K562 (cell line): ENCODE measurements at regions not wholly inside any gene's neighbourhood (a gene's known extent, or its start where the extent isn't known, plus 50 kb on each side); places are given as distances from the start of the nearest gene placed in this dataset.

ENCODE experiments used
- ATAC-seq: fragments of 200-7000 bp; cut with Tn5 transposase; 3 replicates; pipeline ENCODE4 v1.9.1; 2020; ENCODE audit warnings: moderate library complexity
- BruUV-seq: library from RNA; stranded (reverse); fragments of 400-500 nt; replicated peaks from 2 replicates; lab custom pipeline; 2021; lab: Mats Ljungman, UMichigan
- CTCF ChIA-PET: fragments of 300-600 bp; formaldehyde crosslinking; extraction: SDS; loops from one replicate; lab custom pipeline; 2021; ENCODE audit warnings: low intra/inter-chr PET ratio; lab: Yijun Ruan, JAX
- POLR2A ChIA-PET: fragments of 300-600, 350-650 bp; sonication (Branson Sonifier 250); formaldehyde crosslinking; extraction: SDS; loops from one replicate; lab custom pipeline; 2021; ENCODE audit warnings: antibody characterized with exemption, inconsistent platforms; lab: Yijun Ruan, JAX
- DNase-seq, 4 experiments: peaks; one replicate each; pipeline versions ENCODE4 v3.0.0 to v3.0.0-alpha.2; 2011 to 2018; ENCODE audit warnings: low spot score in 3 of 4, mixed read lengths in 3 of 4; ENCODE audit errors: extremely low read depth in 1 of 4
- FAIRE-seq: peaks from 2 replicates; lab custom pipeline; 2011; peaks lifted over from hg19 to GRCh38; lab: Jason Lieb, UNC
- H2AFZ ChIP-seq: 2 replicates; pipeline ENCODE4 v1.6.0; 2011; ENCODE audit warnings: low read depth, low read length, control low read depth, inconsistent platforms
- H3K27ac ChIP-seq: fragments of 200-600 bp; 3 replicates; pipeline ENCODE4 v1.8.0; 2011; ENCODE audit warnings: low read depth, mild to moderate bottlenecking, control low read depth, inconsistent platforms, low read length, moderate library complexity, mixed read lengths; ENCODE audit errors: extremely low read depth
- H3K27me3 ChIP-seq, 2 experiments: fragments of 300-600 bp in 1 of 2; 2 replicates in 1 of 2; 3 replicates in 1 of 2; pipeline versions ENCODE4 v1.6.0 to v1.8.0; 2011; ENCODE audit warnings: inconsistent platforms in 2 of 2, low read length in 2 of 2, mild to moderate bottlenecking in 1 of 2, mixed read lengths in 1 of 2, moderate library complexity in 1 of 2; ENCODE audit not compliant: control insufficient read depth in 2 of 2, insufficient read depth in 2 of 2
- H3K36me3 ChIP-seq: fragments of 300-600 bp; 3 replicates; pipeline ENCODE4 v1.8.0; 2011; ENCODE audit warnings: mild to moderate bottlenecking, low read length, inconsistent platforms; ENCODE audit not compliant: control insufficient read depth, insufficient read depth
- H3K4me1 ChIP-seq, 2 experiments: fragments of 200-600 bp in 1 of 2; replicated peaks in 1 of 2; 2 replicates in 1 of 2; 3 replicates in 1 of 2; pipeline versions ENCODE4 v1.5.1 to v1.8.0; 2011; ENCODE audit warnings: inconsistent platforms in 2 of 2, low read length in 2 of 2, mild to moderate bottlenecking in 1 of 2, mixed read lengths in 1 of 2, moderate library complexity in 1 of 2; ENCODE audit not compliant: control insufficient read depth in 2 of 2, insufficient read depth in 2 of 2
- H3K4me2 ChIP-seq: 2 replicates; pipeline ENCODE4 v1.6.1; 2011; ENCODE audit warnings: low read length, control low read depth, inconsistent platforms, mixed read lengths; ENCODE audit not compliant: insufficient read depth
- H3K4me3 ChIP-seq: fragments of 200-600 bp; sonication (generic), shearing (Covaris generic); 2 replicates; pipeline ENCODE4 v1.5.1; 2016; ENCODE audit warnings: control low read depth, inconsistent platforms
- H3K79me2 ChIP-seq: fragments of 200-600 bp; 3 replicates; pipeline ENCODE4 v1.8.0; 2011; ENCODE audit warnings: low read length, inconsistent platforms; ENCODE audit not compliant: control insufficient read depth, insufficient read depth
- H3K9ac ChIP-seq, 2 experiments: 2 replicates each; pipeline versions ENCODE4 v1.6.0 to v1.6.1; 2011; ENCODE audit warnings: low read depth in 2 of 2, low read length in 2 of 2, control low read depth in 1 of 2, inconsistent platforms in 1 of 2, mild to moderate bottlenecking in 1 of 2, mixed read lengths in 1 of 2; ENCODE audit not compliant: insufficient read depth in 1 of 2
- H3K9me1 ChIP-seq: one replicate; pipeline ENCODE4 v1.6.0; 2011; ENCODE audit warnings: inconsistent platforms, mild to moderate bottlenecking, low read length, moderate library complexity; ENCODE audit not compliant: control insufficient read depth, insufficient read depth
- H3K9me3 ChIP-seq: replicated peaks from 2 replicates; pipeline ENCODE4 v1.5.1; 2011; ENCODE audit warnings: low read depth, low read length, inconsistent platforms; ENCODE audit not compliant: control insufficient read depth, insufficient read depth
- H4K20me1 ChIP-seq: replicated peaks from 2 replicates; pipeline ENCODE4 v1.6.1; 2011; ENCODE audit warnings: low read length, inconsistent platforms, mixed read lengths; ENCODE audit not compliant: control insufficient read depth, insufficient read depth
- ARHGAP35 ChIP-seq: fragments of 450-650 bp; IDR thresholded peaks from 2 replicates; pipeline ENCODE4 v1.6.1; 2018; ENCODE audit not compliant: partially characterized antibody
- KAT2B ChIP-seq: IDR thresholded peaks from one replicate; pipeline ENCODE4 v1.6.1; 2012; ENCODE audit warnings: low read depth, mild to moderate bottlenecking, control low read depth, inconsistent platforms, low read length, moderate library complexity
- NR4A1 ChIP-seq, 2 experiments: fragments of 250-450 bp in 1 of 2; fragments of 450-650 bp in 1 of 2; sonication (Bioruptor Pico) in 1 of 2; IDR thresholded peaks; 2 replicates each; pipeline versions ENCODE4 v1.4.0 to v1.6.1; 2016 to 2020; ENCODE audit warnings: mild to moderate bottlenecking in 2 of 2, missing compliant biosample characterization in 1 of 2, missing genetic modification characterization in 1 of 2, moderate library complexity in 1 of 2
- PHF21A ChIP-seq: fragments of 450-650 bp; IDR thresholded peaks from 2 replicates; pipeline ENCODE4 v1.6.1; 2017; ENCODE audit warnings: low read depth, borderline replicate concordance
- POLR2G ChIP-seq: fragments of 200-400 bp; formaldehyde crosslinking; IDR thresholded peaks from 2 replicates; pipeline ENCODE4 v1.6.1; 2017; ENCODE audit warnings: low read depth, mild to moderate bottlenecking, antibody characterized with exemption, low read length, moderate library complexity
- TAF9B ChIP-seq: fragments of 450-650 bp; IDR thresholded peaks from 2 replicates; pipeline ENCODE4 v1.6.1; 2018; ENCODE audit warnings: mild to moderate bottlenecking; ENCODE audit not compliant: partially characterized antibody
- ZNF583 ChIP-seq: fragments of 250-450 bp; sonication (Bioruptor Pico); IDR thresholded peaks from 2 replicates; pipeline ENCODE4 v1.4.0; 2020
- WGBS: fragments of 100-300 bp; shearing (Covaris generic); methylation state at CpG from one replicate; pipeline ENCODE4 v1.1.6; 2016; ENCODE audit warnings: low coverage, mixed read lengths; ENCODE audit not compliant: insufficient coverage; ENCODE audit errors: missing lambda C conversion rate; 5-methylcytosine and 5-hydroxymethylcytosine counted together
- in situ Hi-C: fragments of 300-500 bp; cut with MboI; formaldehyde crosslinking; loops from 4 replicates; pipeline ENCODE4 v1.15.0; 2018; ENCODE audit warnings: inconsistent platforms, mixed read lengths
- intact Hi-C: fragments of 100-400 bp; cut with micrococcal nuclease; formaldehyde crosslinking; loops from 2 replicates; pipeline ENCODE4 v1.14.2; 2022

DNA sequence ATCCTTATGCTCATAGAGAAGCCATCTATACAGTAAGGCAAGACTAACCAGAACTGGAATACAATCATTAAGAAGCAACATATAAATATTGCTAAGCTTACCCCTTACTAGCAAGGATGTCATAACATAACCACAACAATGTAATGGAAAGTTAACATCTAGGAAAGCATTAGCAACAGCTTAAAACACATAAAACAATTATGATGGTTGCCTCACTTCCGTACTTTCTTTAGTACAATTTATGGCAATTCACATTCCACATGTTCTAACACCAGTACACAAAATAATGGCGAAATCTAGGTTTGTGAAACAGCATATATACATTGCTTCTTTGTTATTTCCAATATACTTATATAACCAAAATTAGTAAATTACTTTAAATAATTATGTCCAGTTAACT is 195.0 kb downstream of the AHR start:
- in situ Hi-C loops (no loop called here), intact Hi-C loops (no loop called here)
- Histone ChIP-seq H3K27me3 (no peaks in the 10 kb centered on the region), H3K27ac (no peak overlapping the region), H3K36me3 (no peaks in the 10 kb centered on the region), H4K20me1 (no peaks in the 10 kb centered on the region), H3K4me1 (no peaks in the 10 kb centered on the region), H2AFZ (no peak overlapping the region), H3K79me2 (no peaks in the 10 kb centered on the region), H3K4me2 (no peak overlapping the region), H3K9me1 (no peaks in the 10 kb centered on the region), H3K9ac (no peak overlapping the region), H3K9me3 (0 out of 2 replicates have a peak, but pooled peaks cover 2% of the 10 kb centered on the region), H3K4me3 (no peak overlapping the region)
- CTCF ChIA-PET: no interaction called here
- ATAC-seq (no peak), FAIRE-seq (no peak), DNase-seq (no peak)
- WGBS: 0% methylated on average over 2 of the region's 2 CpGs
- POLR2A ChIA-PET: no interaction called here
- TF ChIP-seq POLR2G (no peak), KAT2B (no peak), PHF21A (no peak), ARHGAP35 (no peak), NR4A1 (CRISPR knock-in tag; IDR thresholded peaks at IDR 0.05) (no peak), NR4A1 (tag; IDR thresholded peaks at IDR 0.05) (no peak), TAF9B (no peak), ZNF583 (CRISPR knock-in tag) (no peak)
- BruUV-seq: no TSS peak
